ENCODE measurements at regions not wholly inside any gene's neighbourhood (a gene's known extent, or its start where the extent isn't known, plus 50 kb on each side); places are given as distances from the start of the nearest gene placed in this dataset.

- DNase-seq: peak; percentile 5
Observed at GRCh38 chr13:74040200-74040599, 94.0 kb downstream of the KLF12 start.

- no peak for DNase-seq
Observed at GRCh38 chr13:74039667-74040066, 94.5 kb downstream of the KLF12 start.

- DNase-seq: no peak
Observed at GRCh38 chr13:74039154-74039553, 95.0 kb downstream of the KLF12 start.

GRCh38 chr13:74037762-74038161 is 96.4 kb downstream of the KLF12 start:
- no peak for DNase-seq

GRCh38 chr13:74036373-74036772 is 97.8 kb downstream of the KLF12 start:
- DNase-seq: no peak

- DNase-seq: no peak
Observed at GRCh38 chr13:74035896-74036295, 98.3 kb downstream of the KLF12 start.

GRCh38 chr13:74032325-74032724 is 101.9 kb downstream of the KLF12 start:
- DNase-seq: no peak

- no peak for DNase-seq
Observed at GRCh38 chr13:74027161-74027779, 106.9 kb downstream of the KLF12 start.

GRCh38 chr13:74026753-74027152 is 107.5 kb downstream of the KLF12 start:
- no peak for DNase-seq

- no peak for DNase-seq
Observed at GRCh38 chr13:74025369-74025768, 108.8 kb downstream of the KLF12 start.

GRCh38 chr13:74024856-74025255 is 109.3 kb downstream of the KLF12 start:
- no peak for DNase-seq

GRCh38 chr13:74024314-74024713 is 109.9 kb downstream of the KLF12 start:
- DNase-seq: no peak

GRCh38 chr13:74023484-74023883 is 110.7 kb downstream of the KLF12 start:
- DNase-seq: no peak

- no peak for DNase-seq
Observed at GRCh38 chr13:74021505-74021904, 112.7 kb downstream of the KLF12 start.

- no peak for DNase-seq
Observed at GRCh38 chr13:74018062-74018431, 116.2 kb downstream of the KLF12 start.

GRCh38 chr13:74017301-74018061 is 116.7 kb downstream of the KLF12 start:
- DNase-seq: no peak

GRCh38 chr13:74015137-74015536 is 119.1 kb downstream of the KLF12 start:
- DNase-seq: no peak

GRCh38 chr13:74009100-74009668 is 125.0 kb downstream of the KLF12 start:
- DNase-seq: no peak

- no peak for DNase-seq
Observed at GRCh38 chr13:74006666-74007065, 127.5 kb downstream of the KLF12 start.

- no peak for DNase-seq
Observed at GRCh38 chr13:74005320-74006157, 128.7 kb downstream of the KLF12 start.

- DNase-seq: no peak
Observed at GRCh38 chr13:74004109-74004508, 130.1 kb downstream of the KLF12 start.

- no peak for DNase-seq
Observed at GRCh38 chr13:74003374-74003773, 130.8 kb downstream of the KLF12 start.

GRCh38 chr13:74000876-74001275 is 133.3 kb downstream of the KLF12 start:
- DNase-seq: no peak

GRCh38 chr13:73998631-73999030 is 135.6 kb downstream of the KLF12 start:
- DNase-seq: no peak
